Parathyroid adenoma (tissue), 2 donors: ENCODE measurements at regions not wholly inside any gene's neighbourhood (a gene's known extent, or its start where the extent isn't known, plus 50 kb on each side); places are given as distances from the start of the nearest gene placed in this dataset.

Source experiments
- H2AFZ ChIP-seq: fragments of 300-600 bp; sonication (generic); one replicate; pipeline ENCODE4 v1.7.0; 2017; ENCODE audit warnings: antibody characterized with exemption, mild to moderate bottlenecking
- H3K27ac ChIP-seq: fragments of 300-600 bp; sonication (generic); one replicate; pipeline ENCODE4 v1.7.0; 2017
- H3K27me3 ChIP-seq: fragments of 300-600 bp; sonication (generic); one replicate; pipeline ENCODE4 v1.7.0; 2017; ENCODE audit warnings: low read length; ENCODE audit not compliant: control insufficient read depth, insufficient read depth
- H3K36me3 ChIP-seq: fragments of 300-600 bp; sonication (generic); one replicate; pipeline ENCODE4 v1.7.0; 2017; ENCODE audit warnings: low read length; ENCODE audit not compliant: control insufficient read depth, insufficient read depth
- H3K4me1 ChIP-seq: fragments of 300-600 bp; sonication (generic); one replicate; pipeline ENCODE4 v1.7.0; 2017; ENCODE audit warnings: control low read depth
- H3K4me2 ChIP-seq: fragments of 300-600 bp; sonication (generic); one replicate; pipeline ENCODE4 v1.7.0; 2017; ENCODE audit warnings: low read length
- H3K4me3 ChIP-seq: fragments of 300-600 bp; sonication (generic); one replicate; pipeline ENCODE4 v1.7.0; 2017; ENCODE audit warnings: low read depth, low read length
- H3K79me2 ChIP-seq: fragments of 300-600 bp; sonication (generic); one replicate; pipeline ENCODE4 v1.7.0; 2017; ENCODE audit warnings: control low read depth
- H3K9ac ChIP-seq: fragments of 300-600 bp; sonication (generic); one replicate; pipeline ENCODE4 v1.7.0; 2017; ENCODE audit warnings: mild to moderate bottlenecking
- H3K9me3 ChIP-seq: fragments of 300-600 bp; sonication (generic); one replicate; pipeline ENCODE4 v1.7.0; 2017; ENCODE audit warnings: low read length; ENCODE audit not compliant: control insufficient read depth
- TF ChIP-seq, protein P1 (sequence below): fragments of 300-600 bp; sonication (generic); IDR thresholded peaks from one replicate; pipeline ENCODE4 v1.7.0; 2017; ENCODE audit warnings: antibody characterized with exemption, mild to moderate bottlenecking
- donor health status: primary hyperparathyroidism.

DNA sequence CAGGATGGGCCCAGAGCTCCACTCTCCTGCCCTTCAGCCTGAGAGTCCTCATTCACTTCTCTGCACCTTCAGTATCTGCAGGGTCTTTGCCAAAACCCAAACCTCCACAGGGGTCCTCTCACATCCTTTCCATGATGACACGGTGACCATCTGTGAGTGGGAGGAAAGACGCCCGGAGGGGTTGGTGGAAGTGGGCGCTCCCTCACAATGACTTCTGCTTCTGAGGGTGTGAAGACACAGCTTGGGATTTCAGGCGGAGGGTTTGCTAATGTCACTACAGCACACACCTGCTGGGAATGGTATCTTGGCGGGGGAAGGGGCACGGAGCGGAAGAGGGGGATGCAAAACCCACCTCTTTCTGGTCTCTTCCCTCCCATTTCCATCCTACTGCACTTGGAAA is 115.1 kb upstream of the SDK2 start:
- Histone ChIP-seq H3K79me2 (no peaks in the 10 kb centered on the region), H3K27me3 (no peaks in the 10 kb centered on the region), H3K36me3 (no peaks in the 10 kb centered on the region), H3K9me3 (no peaks in the 10 kb centered on the region), H3K4me3 (no peak overlapping the region), H3K9ac (no peak overlapping the region), H2AFZ (no peak overlapping the region), H3K27ac (no peak overlapping the region), H3K4me1 (no peaks in the 10 kb centered on the region), H3K4me2 (no peak overlapping the region)
- TF ChIP-seq, protein P1, sequence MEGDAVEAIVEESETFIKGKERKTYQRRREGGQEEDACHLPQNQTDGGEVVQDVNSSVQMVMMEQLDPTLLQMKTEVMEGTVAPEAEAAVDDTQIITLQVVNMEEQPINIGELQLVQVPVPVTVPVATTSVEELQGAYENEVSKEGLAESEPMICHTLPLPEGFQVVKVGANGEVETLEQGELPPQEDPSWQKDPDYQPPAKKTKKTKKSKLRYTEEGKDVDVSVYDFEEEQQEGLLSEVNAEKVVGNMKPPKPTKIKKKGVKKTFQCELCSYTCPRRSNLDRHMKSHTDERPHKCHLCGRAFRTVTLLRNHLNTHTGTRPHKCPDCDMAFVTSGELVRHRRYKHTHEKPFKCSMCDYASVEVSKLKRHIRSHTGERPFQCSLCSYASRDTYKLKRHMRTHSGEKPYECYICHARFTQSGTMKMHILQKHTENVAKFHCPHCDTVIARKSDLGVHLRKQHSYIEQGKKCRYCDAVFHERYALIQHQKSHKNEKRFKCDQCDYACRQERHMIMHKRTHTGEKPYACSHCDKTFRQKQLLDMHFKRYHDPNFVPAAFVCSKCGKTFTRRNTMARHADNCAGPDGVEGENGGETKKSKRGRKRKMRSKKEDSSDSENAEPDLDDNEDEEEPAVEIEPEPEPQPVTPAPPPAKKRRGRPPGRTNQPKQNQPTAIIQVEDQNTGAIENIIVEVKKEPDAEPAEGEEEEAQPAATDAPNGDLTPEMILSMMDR, result no peak

DNA sequence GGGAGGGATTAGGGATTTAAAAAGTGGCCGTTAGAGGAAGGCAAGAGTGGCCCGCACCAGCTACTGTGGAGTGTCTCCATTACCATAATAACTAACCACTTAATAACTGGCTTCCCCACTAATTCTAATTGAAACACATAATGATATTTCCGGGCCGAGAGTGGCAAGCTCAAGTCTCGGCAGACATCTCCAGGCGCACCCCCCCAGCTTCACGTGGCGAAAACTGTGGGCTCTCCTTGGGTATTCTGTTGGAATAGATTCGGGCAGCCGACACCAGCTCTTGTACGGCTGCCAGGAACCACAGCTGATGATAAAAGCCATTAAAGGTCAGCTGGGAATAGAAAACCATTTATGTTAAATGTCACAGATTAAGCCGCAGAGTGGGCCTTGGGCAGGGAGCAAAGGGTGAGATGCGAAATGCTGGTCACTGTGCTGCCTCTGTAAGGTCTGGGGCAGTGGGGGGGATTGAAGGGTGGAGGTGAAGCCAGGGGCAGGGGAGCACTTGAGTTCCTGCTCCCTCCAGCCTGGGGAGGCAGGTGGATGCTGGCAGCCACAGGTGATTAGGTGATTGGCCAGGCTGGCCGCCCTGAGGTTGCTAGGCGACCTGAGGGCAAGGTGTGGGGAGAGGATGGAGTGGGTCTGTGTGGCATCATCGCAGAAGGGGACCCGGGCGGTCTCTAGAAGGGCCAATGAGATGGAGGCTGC is 115.6 kb upstream of the SDK2 start:
- Histone ChIP-seq H3K4me1 (no peaks in the 10 kb centered on the region), H3K4me2 (no peak overlapping the region), H3K36me3 (no peaks in the 10 kb centered on the region), H2AFZ (no peak overlapping the region), H3K79me2 (no peaks in the 10 kb centered on the region), H3K4me3 (no peak overlapping the region), H3K9ac (no peak overlapping the region), H3K27me3 (no peaks in the 10 kb centered on the region), H3K9me3 (no peaks in the 10 kb centered on the region), H3K27ac (no peak overlapping the region)
- TF ChIP-seq, protein P1, result no peak

DNA sequence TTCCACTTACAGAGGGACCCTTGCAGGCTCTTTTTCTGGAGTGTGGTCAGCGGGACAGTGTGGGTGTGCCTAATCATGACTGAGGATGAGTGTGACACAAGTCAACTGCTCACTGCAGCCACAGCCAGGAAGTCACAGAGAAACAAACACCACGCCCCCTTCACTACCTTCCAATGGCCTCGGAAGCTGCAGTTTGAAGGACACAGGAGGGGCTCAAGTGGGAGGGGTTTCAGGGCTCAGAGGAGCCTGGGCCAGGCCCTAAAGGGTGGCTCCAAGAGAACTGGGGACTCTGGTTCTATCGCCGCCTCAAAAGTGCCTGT is 116.2 kb upstream of the SDK2 start:
- no peaks in the 10 kb centered on the region for H3K27me3 ChIP-seq

DNA sequence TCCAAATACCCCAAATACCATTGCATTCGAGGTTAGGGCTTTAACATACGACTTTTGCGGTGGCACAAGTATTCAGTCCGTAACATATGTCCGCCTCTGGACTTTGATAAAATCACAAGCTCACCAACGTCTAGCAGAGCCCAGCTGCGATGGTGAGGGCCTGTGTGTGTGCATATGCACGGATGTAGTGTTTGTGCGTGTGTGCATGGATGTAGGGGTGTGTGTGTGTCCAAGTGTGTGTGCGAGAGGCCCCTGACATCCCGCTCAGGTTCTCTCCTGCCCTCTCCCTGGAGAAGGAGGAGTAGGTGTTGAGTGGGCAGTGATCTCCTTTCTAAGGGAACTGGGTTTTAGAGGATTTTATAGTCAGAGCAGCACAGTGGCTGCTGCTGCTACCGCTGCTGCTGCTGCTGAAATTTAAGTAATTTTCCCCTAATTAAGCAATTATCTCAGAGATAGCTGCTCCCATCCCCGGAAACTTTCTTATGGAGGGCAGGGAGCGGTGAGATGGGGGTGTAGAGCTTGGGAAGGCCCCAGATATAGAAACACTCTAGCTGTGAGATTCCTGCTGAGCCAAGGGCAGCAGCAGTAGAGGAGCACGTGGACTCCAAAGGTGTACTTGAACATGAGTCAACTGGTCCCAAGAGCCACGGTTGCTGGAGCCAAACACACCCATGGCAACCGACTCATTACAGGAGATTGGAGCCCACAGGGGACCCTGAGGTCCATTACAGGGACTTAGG is 121.7 kb upstream of the SDK2 start:
- Histone ChIP-seq H3K9ac (no peak overlapping the region), H3K36me3 (no peaks in the 10 kb centered on the region), H3K4me1 (no peaks in the 10 kb centered on the region), H3K79me2 (no peaks in the 10 kb centered on the region), H3K9me3 (no peaks in the 10 kb centered on the region), H3K27ac (no peak overlapping the region), H3K27me3 (no peaks in the 10 kb centered on the region), H3K4me2 (no peak overlapping the region), H3K4me3 (no peak overlapping the region), H2AFZ (no peak overlapping the region)
- TF ChIP-seq, protein P1, result no peak

More for the DNA sequence above, 116.2 kb upstream of the SDK2 start:
- Histone ChIP-seq H2AFZ (no peak overlapping the region), H3K36me3 (no peaks in the 10 kb centered on the region), H3K4me2 (no peak overlapping the region), H3K27ac (no peak overlapping the region), H3K79me2 (no peaks in the 10 kb centered on the region), H3K9ac (no peak overlapping the region), H3K4me1 (no peaks in the 10 kb centered on the region), H3K4me3 (no peak overlapping the region), H3K9me3 (no peaks in the 10 kb centered on the region)
- TF ChIP-seq, protein P1, result no peak

DNA sequence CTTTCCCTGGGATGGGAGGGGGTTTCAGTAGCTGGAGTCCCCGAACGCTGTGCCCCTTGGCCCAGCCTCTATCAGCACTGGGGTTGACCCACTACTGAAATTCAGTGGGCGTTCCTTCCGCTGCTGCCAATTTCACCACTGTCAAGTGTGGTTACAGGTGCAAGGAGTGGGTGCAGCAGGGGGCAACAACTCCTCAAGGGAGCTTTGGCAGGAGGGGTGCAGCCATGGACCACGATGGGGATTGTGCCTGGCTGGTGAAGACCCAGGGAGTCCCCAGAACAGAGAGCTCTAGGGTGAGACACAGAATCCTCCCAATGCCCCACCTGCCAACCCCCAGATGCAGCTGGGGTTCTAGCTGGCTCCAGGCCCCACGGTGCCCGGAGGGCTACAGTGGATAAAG is 123.5 kb upstream of the SDK2 start:
- Histone ChIP-seq H3K27me3 (no peaks in the 10 kb centered on the region), H3K4me3 (no peak overlapping the region), H2AFZ (no peak overlapping the region), H3K27ac (no peak overlapping the region), H3K9ac (no peak overlapping the region), H3K79me2 (no peaks in the 10 kb centered on the region), H3K9me3 (no peaks in the 10 kb centered on the region), H3K4me2 (no peak overlapping the region), H3K36me3 (no peaks in the 10 kb centered on the region), H3K4me1 (no peaks in the 10 kb centered on the region)
- TF ChIP-seq, protein P1, result no peak
